Hepatocyte (in vitro differentiated cells): ENCODE measurements at regions not wholly inside any gene's neighbourhood (a gene's known extent, or its start where the extent isn't known, plus 50 kb on each side); places are given as distances from the start of the nearest gene placed in this dataset.

Experiments used
- EZH2phosphoT487 ChIP-seq: fragments of 200-600 bp; sonication (generic); IDR thresholded peaks from one replicate; pipeline ENCODE4 v1.6.1; 2018; ENCODE audit warnings: antibody characterized with exemption, mild to moderate bottlenecking, low read depth, moderate library complexity; ENCODE audit not compliant: unreplicated experiment, severe bottlenecking
- TF ChIP-seq, protein P1 (sequence below): fragments of 200-600 bp; sonication (generic); IDR thresholded peaks from 2 replicates; pipeline ENCODE4 v1.5.1; 2016; ENCODE audit warnings: antibody characterized with exemption, mild to moderate bottlenecking; ENCODE audit not compliant: poor library complexity

DNA sequence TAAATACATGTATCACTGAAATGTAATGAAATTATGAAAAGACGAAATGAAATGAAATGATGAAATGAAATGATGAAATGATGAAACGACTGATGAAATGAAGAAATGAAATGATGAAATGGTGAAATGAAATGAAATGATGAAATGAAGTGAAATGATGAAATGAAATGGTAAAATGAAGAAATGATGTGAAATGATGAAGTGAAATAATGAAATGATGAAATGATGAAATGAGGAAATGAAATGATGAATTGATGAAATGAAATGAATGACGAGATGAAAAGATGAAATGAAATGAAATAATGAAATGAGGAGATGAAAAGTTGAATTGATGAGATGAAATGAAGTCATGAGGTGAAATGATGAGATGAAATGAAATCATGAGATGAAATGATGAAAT is 594.7 kb downstream of the TP53TG3F start:
- TF ChIP-seq, protein P1, sequence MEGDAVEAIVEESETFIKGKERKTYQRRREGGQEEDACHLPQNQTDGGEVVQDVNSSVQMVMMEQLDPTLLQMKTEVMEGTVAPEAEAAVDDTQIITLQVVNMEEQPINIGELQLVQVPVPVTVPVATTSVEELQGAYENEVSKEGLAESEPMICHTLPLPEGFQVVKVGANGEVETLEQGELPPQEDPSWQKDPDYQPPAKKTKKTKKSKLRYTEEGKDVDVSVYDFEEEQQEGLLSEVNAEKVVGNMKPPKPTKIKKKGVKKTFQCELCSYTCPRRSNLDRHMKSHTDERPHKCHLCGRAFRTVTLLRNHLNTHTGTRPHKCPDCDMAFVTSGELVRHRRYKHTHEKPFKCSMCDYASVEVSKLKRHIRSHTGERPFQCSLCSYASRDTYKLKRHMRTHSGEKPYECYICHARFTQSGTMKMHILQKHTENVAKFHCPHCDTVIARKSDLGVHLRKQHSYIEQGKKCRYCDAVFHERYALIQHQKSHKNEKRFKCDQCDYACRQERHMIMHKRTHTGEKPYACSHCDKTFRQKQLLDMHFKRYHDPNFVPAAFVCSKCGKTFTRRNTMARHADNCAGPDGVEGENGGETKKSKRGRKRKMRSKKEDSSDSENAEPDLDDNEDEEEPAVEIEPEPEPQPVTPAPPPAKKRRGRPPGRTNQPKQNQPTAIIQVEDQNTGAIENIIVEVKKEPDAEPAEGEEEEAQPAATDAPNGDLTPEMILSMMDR = no peak
- no peak for TF ChIP-seq EZH2phosphoT487
